Fibroblast of skin of scalp (primary cell): ENCODE measurements at regions not wholly inside any gene's neighbourhood (a gene's known extent, or its start where the extent isn't known, plus 50 kb on each side); places are given as distances from the start of the nearest gene placed in this dataset.

ENCODE experiments used
- DNase-seq: peaks from one replicate; pipeline ENCODE4 v3.0.0-alpha.2; 2013

DNA sequence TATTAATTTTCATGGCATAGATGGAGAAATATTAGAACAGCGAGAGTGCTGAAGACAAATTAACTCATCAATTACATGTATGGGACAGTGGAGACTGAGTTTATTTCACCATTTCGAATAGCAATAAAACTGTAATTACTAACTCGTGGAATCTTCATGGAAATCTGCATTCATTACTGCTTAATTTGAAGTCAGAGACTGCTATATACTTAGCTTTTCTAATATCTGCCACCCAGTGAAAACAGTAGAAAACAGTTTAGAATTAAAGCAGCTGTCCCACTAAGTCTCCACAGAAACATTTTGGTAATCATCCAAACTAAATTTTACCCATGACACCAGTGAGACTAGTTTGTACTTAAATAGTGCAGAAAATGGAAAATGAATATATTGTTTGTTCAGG, 56.8 kb downstream of the IZUMO3 start:
- DNase-seq, result no peak

- DNase-seq, result no peak
Observed at GRCh38 chr9:24487946-24488345, 57.8 kb downstream of the IZUMO3 start.

- DNase-seq, result no peak
Observed at GRCh38 chr9:24487250-24487861, 58.3 kb downstream of the IZUMO3 start.

GRCh38 chr9:24479361-24480059, 66.2 kb downstream of the IZUMO3 start:
- peak; percentile 49 for DNase-seq

GRCh38 chr9:24464319-24464951, 81.3 kb downstream of the IZUMO3 start:
- DNase-seq, result peak; percentile 51

DNA sequence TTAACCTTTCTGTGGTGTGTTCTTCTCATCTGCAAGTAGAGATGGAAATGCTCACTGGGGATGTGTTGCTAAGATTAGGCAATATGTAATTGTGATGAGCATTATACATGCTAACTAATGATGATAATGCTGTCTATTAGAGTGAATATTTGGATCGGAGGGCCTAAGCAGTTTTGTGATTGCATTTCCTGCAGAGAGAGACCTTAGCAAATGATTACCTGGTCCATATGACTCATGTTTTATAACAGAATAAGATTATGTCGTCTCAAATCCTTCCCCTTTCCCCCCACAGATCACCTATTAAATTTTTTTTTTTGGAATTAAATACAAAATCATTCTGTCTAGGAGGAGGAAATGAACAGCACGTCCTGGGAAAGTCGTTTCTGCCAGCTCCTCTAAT, 82.7 kb downstream of the IZUMO3 start:
- DNase-seq, result no peak

DNA sequence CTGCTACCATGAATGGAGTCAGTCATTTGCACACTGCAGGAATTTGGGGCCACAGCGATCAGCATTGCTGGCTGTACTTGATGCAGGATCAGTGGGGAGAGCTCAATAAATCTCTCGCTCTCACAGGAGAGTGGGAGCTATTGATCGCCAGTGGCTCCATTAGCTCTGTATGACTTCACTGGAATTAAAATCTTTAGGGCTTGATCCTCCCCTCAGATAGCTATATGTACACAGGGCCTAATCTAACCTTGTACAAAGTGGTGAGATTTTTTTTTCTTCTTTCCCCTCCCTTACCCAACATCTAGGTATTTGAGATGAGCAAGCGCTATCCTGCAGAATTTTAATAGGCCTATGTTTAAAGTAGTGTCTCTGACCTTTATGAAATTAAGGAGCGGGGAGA, 84.9 kb downstream of the IZUMO3 start:
- DNase-seq, result no peak

- DNase-seq, result no peak
Observed at GRCh38 chr9:24459953-24460352, 85.7 kb downstream of the IZUMO3 start.

GRCh38 chr9:24451346-24451745, 94.4 kb downstream of the IZUMO3 start:
- DNase-seq, result no peak

- DNase-seq, result no peak
Observed at GRCh38 chr9:24449976-24450375, 95.7 kb downstream of the IZUMO3 start.

- DNase-seq, result no peak
Observed at GRCh38 chr9:24439456-24439855, 106.2 kb downstream of the IZUMO3 start.

GRCh38 chr9:24438876-24439275, 106.8 kb downstream of the IZUMO3 start:
- DNase-seq, result no peak

- DNase-seq, result peak; percentile 30
Observed at GRCh38 chr9:24436761-24437160, 108.9 kb downstream of the IZUMO3 start.

GRCh38 chr9:24434183-24434582, 111.5 kb downstream of the IZUMO3 start:
- no peak for DNase-seq

GRCh38 chr9:24416136-24416535, 129.6 kb downstream of the IZUMO3 start:
- DNase-seq, result peak; percentile 8

DNA sequence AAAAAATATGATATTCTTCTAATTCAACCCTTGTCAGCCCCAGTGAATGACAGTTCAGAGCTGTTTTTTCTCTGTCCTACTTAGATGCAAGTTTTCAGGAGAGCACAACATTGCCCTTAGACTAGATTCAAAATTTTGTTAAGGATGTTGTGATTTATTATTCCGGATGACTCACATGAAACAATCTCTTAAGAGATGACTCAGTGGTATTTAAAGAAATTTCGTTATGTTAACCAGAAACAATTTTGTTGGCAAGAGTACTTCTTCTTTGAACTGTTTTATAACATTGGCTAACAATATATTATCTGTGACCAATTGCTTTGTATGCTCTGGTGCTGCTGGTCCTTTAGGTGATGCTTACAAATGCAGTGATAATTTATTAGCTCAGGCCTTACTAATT, 132.0 kb downstream of the IZUMO3 start:
- DNase-seq, result peak; percentile 20

- no peak for DNase-seq
Observed at GRCh38 chr9:24398466-24398865, 147.2 kb downstream of the IZUMO3 start.

DNA sequence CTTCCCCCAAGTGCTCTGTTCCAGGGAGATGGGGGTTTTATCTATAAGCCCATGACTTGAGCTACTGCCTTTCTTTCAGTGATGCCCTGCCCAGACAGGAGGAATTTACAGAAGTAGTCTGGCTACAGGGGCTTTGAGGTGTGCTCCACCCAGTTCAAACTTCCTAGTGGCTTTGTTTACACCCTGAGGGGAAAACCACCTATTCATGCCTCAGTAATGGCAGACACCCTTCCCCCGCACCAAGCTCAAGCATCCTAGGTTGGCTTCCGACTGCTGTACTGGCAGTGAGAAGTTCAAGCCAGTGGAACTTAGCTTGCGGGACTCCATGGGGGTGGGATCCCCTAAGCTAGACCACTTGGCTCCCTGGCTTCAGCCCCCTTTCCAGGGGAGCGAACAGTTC, 154.6 kb downstream of the IZUMO3 start:
- DNase-seq, result no peak

GRCh38 chr9:24385077-24385476, 160.6 kb downstream of the IZUMO3 start:
- DNase-seq, result no peak

- DNase-seq, result no peak
Observed at GRCh38 chr9:24382566-24382965, 163.1 kb downstream of the IZUMO3 start.

GRCh38 chr9:24381205-24381604, 164.5 kb downstream of the IZUMO3 start:
- DNase-seq, result no peak

- DNase-seq, result no peak
Observed at GRCh38 chr9:24359046-24359445, 186.7 kb downstream of the IZUMO3 start.

DNA sequence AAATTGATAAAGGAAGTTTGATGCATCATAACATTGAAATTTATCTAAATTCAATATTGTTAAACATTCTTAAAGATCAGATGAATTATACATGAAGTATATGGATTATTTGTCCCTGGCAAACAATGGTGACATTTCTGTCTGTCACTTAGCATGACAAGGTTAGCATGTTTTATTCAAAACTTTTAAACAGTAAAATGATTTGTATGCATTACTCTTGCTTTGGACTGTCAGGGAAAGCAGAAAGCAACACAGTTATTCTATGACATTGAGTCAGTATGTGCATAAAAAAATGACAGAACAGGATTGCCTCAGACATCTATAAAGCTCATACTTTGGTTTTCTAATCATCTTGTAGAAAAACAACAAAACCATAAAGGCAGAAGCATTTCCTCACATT, 193.7 kb downstream of the IZUMO3 start:
- no peak for DNase-seq

DNA sequence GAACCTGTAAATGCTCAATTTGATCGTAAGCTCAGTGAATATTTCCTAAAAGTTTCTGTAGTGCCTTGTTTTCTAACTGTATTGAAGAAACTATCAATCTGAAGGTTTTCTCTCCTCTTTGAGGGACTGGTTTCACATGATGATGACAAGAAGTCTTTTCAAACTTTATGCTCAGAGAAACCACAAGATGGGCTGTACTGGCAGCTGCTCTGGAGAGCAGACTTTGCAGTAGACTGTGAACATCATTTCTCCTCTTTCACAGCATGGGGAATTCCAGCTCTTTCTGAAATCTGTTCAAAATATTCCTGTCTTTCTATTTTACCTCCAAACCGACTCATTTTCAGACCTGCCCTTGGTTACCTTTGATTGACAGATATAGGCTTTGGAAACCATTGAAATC, 194.4 kb downstream of the IZUMO3 start:
- no peak for DNase-seq
